ENCODE measurements at regions not wholly inside any gene's neighbourhood (a gene's known extent, or its start where the extent isn't known, plus 50 kb on each side); places are given as distances from the start of the nearest gene placed in this dataset.
"Not testable (repeated sequence)": the region's sequence is repeated elsewhere in the genome, so short reads cannot be mapped to it uniquely, and the experiment has no call there.

GRCh38 chr20:22734946-22735647 lies 150.7 kb upstream of the FOXA2 start:
- DNase-seq (ENCODE audit: low read depth in 3 of 3): not testable (repeated sequence)

GRCh38 chr20:22740829-22741228 lies 156.5 kb upstream of the FOXA2 start:
- no peak for DNase-seq (ENCODE audit: low read depth in 3 of 3)

- DNase-seq (ENCODE audit: low read depth in 3 of 3): no peak
Measured at GRCh38 chr20:22744341-22745193, 160.2 kb upstream of the FOXA2 start.

GRCh38 chr20:22745194-22745500 lies 160.8 kb upstream of the FOXA2 start:
- DNase-seq (ENCODE audit: low read depth in 3 of 3): no peak

- no peak for DNase-seq (ENCODE audit: low read depth in 3 of 3)
Measured at GRCh38 chr20:22746957-22747356, 162.6 kb upstream of the FOXA2 start.

GRCh38 chr20:22752324-22752723 lies 168.0 kb upstream of the FOXA2 start:
- DNase-seq (ENCODE audit: low read depth in 3 of 3): no peak

GRCh38 chr20:22757424-22758183 lies 173.2 kb upstream of the FOXA2 start:
- no peak for DNase-seq (ENCODE audit: low read depth in 3 of 3)

GRCh38 chr20:22758815-22759214 lies 174.4 kb upstream of the FOXA2 start:
- DNase-seq (ENCODE audit: low read depth in 3 of 3): no peak

GRCh38 chr20:22762576-22763256 lies 178.3 kb upstream of the FOXA2 start:
- DNase-seq (ENCODE audit: low read depth in 3 of 3): no peak

- DNase-seq (ENCODE audit: low read depth in 3 of 3): no peak
Measured at GRCh38 chr20:22763257-22763906, 179.0 kb upstream of the FOXA2 start.

- no peak for DNase-seq (ENCODE audit: low read depth in 3 of 3)
Measured at GRCh38 chr20:22768266-22769178, 184.2 kb upstream of the FOXA2 start.

GRCh38 chr20:22770241-22770800 lies 185.9 kb upstream of the FOXA2 start:
- DNase-seq (ENCODE audit: low read depth in 3 of 3): no peak

GRCh38 chr20:22771706-22772105 lies 187.3 kb upstream of the FOXA2 start:
- DNase-seq (ENCODE audit: low read depth in 3 of 3): no peak

GRCh38 chr20:22773344-22773743 lies 189.0 kb upstream of the FOXA2 start:
- no peak for DNase-seq (ENCODE audit: low read depth in 3 of 3)

GRCh38 chr20:22775256-22775655 lies 190.9 kb upstream of the FOXA2 start:
- DNase-seq (ENCODE audit: low read depth in 3 of 3): no peak

- DNase-seq (ENCODE audit: low read depth in 3 of 3): no peak
Measured at GRCh38 chr20:22775671-22776139, 191.3 kb upstream of the FOXA2 start.

GRCh38 chr20:22776369-22776768 lies 192.0 kb upstream of the FOXA2 start:
- DNase-seq (ENCODE audit: low read depth in 3 of 3): no peak

- DNase-seq (ENCODE audit: low read depth in 3 of 3): no peak
Measured at GRCh38 chr20:22779878-22780277, 195.5 kb upstream of the FOXA2 start.

- no peak for DNase-seq (ENCODE audit: low read depth in 3 of 3)
Measured at GRCh38 chr20:22781869-22782268, 197.5 kb upstream of the FOXA2 start.

GRCh38 chr20:22789676-22790075 lies 205.3 kb upstream of the FOXA2 start:
- no peak for DNase-seq (ENCODE audit: low read depth in 3 of 3)

Measured in stimulated activated CD4-positive, alpha-beta T cell treated with anti-CD3 and anti-CD28 coated beads, TNF-alpha, amount 100 ng/mL, for 24 hours (primary cell).